ENCODE measurements at regions not wholly inside any gene's neighbourhood (a gene's known extent, or its start where the extent isn't known, plus 50 kb on each side); places are given as distances from the start of the nearest gene placed in this dataset.

DNA sequence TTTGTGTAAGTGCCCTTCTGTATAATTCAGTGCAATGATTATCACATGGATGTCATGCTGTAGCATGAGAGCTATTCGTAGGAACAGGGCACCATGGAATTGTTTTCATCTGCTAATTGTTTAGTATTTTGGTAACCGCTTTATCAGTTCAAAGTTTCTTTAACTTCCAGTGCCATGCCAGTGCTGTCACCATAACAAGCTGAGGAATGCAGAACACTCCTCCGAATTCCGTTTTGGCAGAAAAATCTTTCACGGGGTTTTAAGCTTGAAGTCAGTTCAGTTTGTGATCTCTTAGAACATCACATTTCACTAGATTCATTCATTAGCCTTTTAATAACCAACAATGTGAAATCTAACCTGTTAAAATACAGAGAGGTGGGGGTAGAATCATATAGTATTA is 117.2 kb upstream of the SEMA3C start:
- TF ChIP-seq, protein P1, sequence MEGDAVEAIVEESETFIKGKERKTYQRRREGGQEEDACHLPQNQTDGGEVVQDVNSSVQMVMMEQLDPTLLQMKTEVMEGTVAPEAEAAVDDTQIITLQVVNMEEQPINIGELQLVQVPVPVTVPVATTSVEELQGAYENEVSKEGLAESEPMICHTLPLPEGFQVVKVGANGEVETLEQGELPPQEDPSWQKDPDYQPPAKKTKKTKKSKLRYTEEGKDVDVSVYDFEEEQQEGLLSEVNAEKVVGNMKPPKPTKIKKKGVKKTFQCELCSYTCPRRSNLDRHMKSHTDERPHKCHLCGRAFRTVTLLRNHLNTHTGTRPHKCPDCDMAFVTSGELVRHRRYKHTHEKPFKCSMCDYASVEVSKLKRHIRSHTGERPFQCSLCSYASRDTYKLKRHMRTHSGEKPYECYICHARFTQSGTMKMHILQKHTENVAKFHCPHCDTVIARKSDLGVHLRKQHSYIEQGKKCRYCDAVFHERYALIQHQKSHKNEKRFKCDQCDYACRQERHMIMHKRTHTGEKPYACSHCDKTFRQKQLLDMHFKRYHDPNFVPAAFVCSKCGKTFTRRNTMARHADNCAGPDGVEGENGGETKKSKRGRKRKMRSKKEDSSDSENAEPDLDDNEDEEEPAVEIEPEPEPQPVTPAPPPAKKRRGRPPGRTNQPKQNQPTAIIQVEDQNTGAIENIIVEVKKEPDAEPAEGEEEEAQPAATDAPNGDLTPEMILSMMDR (IDR thresholded peaks at IDR 0.05) = no peak
- TF ChIP-seq POLR2A (IDR thresholded peaks at IDR 0.05) (no peak), EP300 (IDR thresholded peaks at IDR 0.05) (no peak)

Measured in sigmoid colon (tissue), 4 donors.